ENCODE measurements at regions not wholly inside any gene's neighbourhood (a gene's known extent, or its start where the extent isn't known, plus 50 kb on each side); places are given as distances from the start of the nearest gene placed in this dataset.

GRCh38 chr10:28186887-28187578 lies 115.8 kb downstream of the MPP7 start:
- CTCF ChIA-PET: no interaction called here
- WGBS (ENCODE audit: low lambda C conversion rate): 9% methylated on average over 10 of the region's 10 CpGs
- H3K36me3 ChIP-seq (replicated peaks in 1 of 2; ENCODE audit: control insufficient read depth in 1 of 2, insufficient read depth in 2 of 2, low read length in 1 of 2): no peaks in the 10 kb centered on the region

More at GRCh38 chr10:28186887-28187578, 115.8 kb downstream of the MPP7 start:
- no peak overlapping the region for H3K4me3 ChIP-seq (ENCODE audit: low read depth in 2 of 2, low read length in 1 of 2)
- no peaks in the 10 kb centered on the region for H3F3A ChIP-seq (replicated peaks; ENCODE audit: insufficient read depth)
- H3K9me2 ChIP-seq: no peaks in the 10 kb centered on the region
- H3K79me2 ChIP-seq (ENCODE audit: insufficient read depth): no peaks in the 10 kb centered on the region
- H3K9me3 ChIP-seq: no peaks in the 10 kb centered on the region
- no peaks in the 10 kb centered on the region; the same call in 1 of the 2 replicates for H3K27me3 ChIP-seq (ENCODE audit: insufficient read depth)
- no peak for DNase-seq
- H3K27ac ChIP-seq (ENCODE audit: low read depth in 2 of 2, low read length in 1 of 2): no peak overlapping the region
- H3K4me2 ChIP-seq: no peak overlapping the region
- TF ChIP-seq FOXJ3 (CRISPR knock-in tag; IDR thresholded peaks at IDR 0.05) (no peak), TCF12 (IDR thresholded peaks at IDR 0.05) (no peak), CHD2 (IDR thresholded peaks at IDR 0.05; ENCODE audit: low read length, partially characterized antibody) (no peak), FOSL2 (IDR thresholded peaks at IDR 0.05; ENCODE audit: borderline replicate concordance, low read depth) (no peak), ELF1 (IDR thresholded peaks at IDR 0.05) (no peak), GATA2 (CRISPR knock-in tag; IDR thresholded peaks at IDR 0.05) (no peak), GABPA (IDR thresholded peaks at IDR 0.05; ENCODE audit: low read depth) (no peak), ZBTB33 (IDR thresholded peaks at IDR 0.05; ENCODE audit: borderline replicate concordance, low read depth) (no peak), JUND (IDR thresholded peaks at IDR 0.05) (no peak), RFX5 (IDR thresholded peaks at IDR 0.05; ENCODE audit: low read length) (no peak), USF1 (IDR thresholded peaks at IDR 0.05; ENCODE audit: borderline replicate concordance, low read depth) (no peak), USF2 (IDR thresholded peaks at IDR 0.05; ENCODE audit: borderline replicate concordance, low read depth, low read length) (no peak), NFIC (IDR thresholded peaks at IDR 0.05; ENCODE audit: borderline replicate concordance) (no peak), RXRA (IDR thresholded peaks at IDR 0.05; ENCODE audit: borderline replicate concordance, low read depth) (no peak), RCOR1 (IDR thresholded peaks at IDR 0.05; ENCODE audit: low read length) (no peak), POLR2AphosphoS5 (IDR thresholded peaks at IDR 0.05; ENCODE audit: low read depth, low read length) (no peak), RAD21 (IDR thresholded peaks at IDR 0.05; ENCODE audit: low read length) (no peak), EZH2phosphoT487 (IDR thresholded peaks at IDR 0.05; ENCODE audit: borderline replicate concordance, low read depth) (no peak), PBX3 (IDR thresholded peaks at IDR 0.05) (no peak)
- POLR2A ChIA-PET: no interaction called here
- no peaks in the 10 kb centered on the region for H4K20me1 ChIP-seq (ENCODE audit: insufficient read depth)
- no peak overlapping the region for H3K9ac ChIP-seq
- H2AFZ ChIP-seq (ENCODE audit: low read depth): no peak overlapping the region
- H3K4me1 ChIP-seq (ENCODE audit: control insufficient read depth in 1 of 2, insufficient read depth in 2 of 2, low read depth in 1 of 2, low read length in 1 of 2): no peaks in the 10 kb centered on the region
